H1 (cell line): ENCODE measurements at regions not wholly inside any gene's neighbourhood (a gene's known extent, or its start where the extent isn't known, plus 50 kb on each side); places are given as distances from the start of the nearest gene placed in this dataset.

Experiments used
- CTCF ChIA-PET: fragments of 300-600 bp; sonication (Branson Sonifier 250); formaldehyde crosslinking; loops from one replicate; lab custom pipeline; 2021; ENCODE audit not compliant: partially characterized antibody; lab: Charles Lee
- POLR2A ChIA-PET: fragments of 300-600 bp; sonication (Branson Sonifier 250); formaldehyde crosslinking; loops from one replicate; lab custom pipeline; 2021; ENCODE audit warnings: inconsistent platforms; ENCODE audit not compliant: partially characterized antibody; lab: Charles Lee
- DNase-seq, 2 experiments: peaks; one replicate each; pipeline versions ENCODE4 v3.0.0 to v3.0.0-alpha.2; 2010 to 2022; ENCODE audit warnings: low spot score in 2 of 2, low read depth in 1 of 2, mixed read lengths in 1 of 2
- FAIRE-seq: peaks from 2 replicates; lab custom pipeline; 2011; peaks lifted over from hg19 to GRCh38; lab: Jason Lieb, UNC
- H2AFZ ChIP-seq: 2 replicates; pipeline ENCODE4 v1.8.1; 2012; ENCODE audit warnings: low read length, inconsistent platforms
- H2AK5ac ChIP-seq: 2 replicates; pipeline ENCODE4 v1.6.1; 2013; ENCODE audit warnings: low read depth, low read length
- H2BK120ac ChIP-seq: replicated peaks from 2 replicates; pipeline ENCODE3; 2013; ENCODE audit warnings: low read depth, low read length, inconsistent platforms
- H2BK12ac ChIP-seq: 2 replicates; pipeline ENCODE4 v1.6.1; 2013; ENCODE audit warnings: low read depth, low read length
- H2BK15ac ChIP-seq: 2 replicates; pipeline ENCODE4 v1.6.1; 2013; ENCODE audit warnings: low read length
- H2BK20ac ChIP-seq: 2 replicates; pipeline ENCODE4 v1.6.1; 2013; ENCODE audit warnings: low read length
- H2BK5ac ChIP-seq: 2 replicates; pipeline ENCODE4 v1.6.1; 2013; ENCODE audit warnings: low read depth, low read length
- H3K14ac ChIP-seq: 2 replicates; pipeline ENCODE4 v1.6.1; 2013; ENCODE audit warnings: inconsistent platforms; ENCODE audit not compliant: insufficient read length
- H3K18ac ChIP-seq: 2 replicates; pipeline ENCODE4 v1.6.1; 2013; ENCODE audit warnings: low read length; ENCODE audit errors: extremely low read depth
- H3K23ac ChIP-seq: 2 replicates; pipeline ENCODE4 v1.6.1; 2013; ENCODE audit warnings: inconsistent platforms; ENCODE audit not compliant: insufficient read length
- H3K23me2 ChIP-seq: 2 replicates; pipeline ENCODE4 v1.6.1; 2013; ENCODE audit warnings: low read depth, low read length
- H3K27ac ChIP-seq: 2 replicates; pipeline ENCODE4 v1.6.1; 2011; ENCODE audit warnings: low read depth, low read length, inconsistent platforms
- H3K27me3 ChIP-seq, 4 experiments: replicated peaks in 1 of 4; 1 replicate in 1 of 4; 2 replicates in 3 of 4; pipeline versions ENCODE4 v1.6.1 to v1.8.1; 2011 to 2013; ENCODE audit warnings: low read length in 3 of 4, mild to moderate bottlenecking in 3 of 4, inconsistent platforms in 2 of 4, mixed read lengths in 2 of 4, moderate library complexity in 1 of 4; ENCODE audit not compliant: control insufficient read depth in 3 of 4, insufficient read depth in 3 of 4; ENCODE audit errors: extremely low read depth in 1 of 4
- H3K36me3 ChIP-seq, 4 experiments: 2 replicates each; pipeline versions ENCODE4 v1.6.1 to v1.8.1; 2011 to 2013; ENCODE audit warnings: mild to moderate bottlenecking in 4 of 4, low read length in 3 of 4, moderate library complexity in 2 of 4, control low read depth in 1 of 4, inconsistent platforms in 1 of 4; ENCODE audit not compliant: insufficient read depth in 4 of 4, control insufficient read depth in 2 of 4
- H3K4ac ChIP-seq: replicated peaks from 2 replicates; pipeline ENCODE3; 2013; ENCODE audit warnings: low read length, low read depth, mixed read lengths, inconsistent platforms; ENCODE audit not compliant: insufficient read length
- H3K4me1 ChIP-seq, 4 experiments: replicated peaks in 1 of 4; 1 replicate in 1 of 4; 2 replicates in 3 of 4; pipeline versions ENCODE4 v1.6.1 to v1.8.1; 2011 to 2013; ENCODE audit warnings: low read length in 3 of 4, inconsistent platforms in 2 of 4, mixed read lengths in 1 of 4; ENCODE audit not compliant: insufficient read depth in 4 of 4, control insufficient read depth in 3 of 4
- H3K4me2 ChIP-seq, 2 experiments: 2 replicates each; pipeline versions ENCODE4 v1.6.1 to v1.8.1; 2011 to 2013; ENCODE audit warnings: low read depth in 2 of 2, low read length in 2 of 2, control low read depth in 1 of 2, inconsistent platforms in 1 of 2, mild to moderate bottlenecking in 1 of 2; ENCODE audit not compliant: insufficient read depth in 1 of 2
- H3K4me3 ChIP-seq, 4 experiments: fragments of 200-600, 300-600 bp in 1 of 4; sonication (generic), shearing (Covaris generic), sonication (Bioruptor Twin) in 1 of 4; 2 replicates each; pipeline versions ENCODE4 v1.5.1 to v1.8.1; 2011 to 2016; ENCODE audit warnings: low read length in 4 of 4, low read depth in 3 of 4, control low read depth in 2 of 4, inconsistent platforms in 2 of 4, mild to moderate bottlenecking in 2 of 4, mixed read lengths in 1 of 4, moderate library complexity in 1 of 4; ENCODE audit not compliant: insufficient read depth in 2 of 4; ENCODE audit errors: extremely low read depth in 1 of 4
- H3K56ac ChIP-seq: replicated peaks from 2 replicates; pipeline ENCODE3; 2013; ENCODE audit warnings: low read depth, mild to moderate bottlenecking, mixed read lengths, low read length, inconsistent platforms; ENCODE audit not compliant: insufficient read length
- H3K79me1 ChIP-seq: 2 replicates; pipeline ENCODE4 v1.6.1; 2013; ENCODE audit warnings: low read depth, low read length, control low read depth
- H3K79me2 ChIP-seq, 2 experiments: 2 replicates each; pipeline versions ENCODE4 v1.6.1 to v1.8.1; 2012 to 2013; ENCODE audit warnings: low read length in 2 of 2, mild to moderate bottlenecking in 2 of 2, inconsistent platforms in 1 of 2; ENCODE audit not compliant: insufficient read depth in 2 of 2, control insufficient read depth in 1 of 2
- H3K9ac ChIP-seq, 4 experiments: replicated peaks in 1 of 4; 1 replicate in 1 of 4; 2 replicates in 3 of 4; pipeline versions ENCODE4 v1.6.1 to v1.8.1; 2011 to 2013; ENCODE audit warnings: low read depth in 3 of 4, low read length in 3 of 4, control low read depth in 2 of 4, mild to moderate bottlenecking in 2 of 4, moderate library complexity in 2 of 4, inconsistent platforms in 1 of 4; ENCODE audit errors: extremely low read depth in 1 of 4
- H3K9me3 ChIP-seq, 2 experiments: 2 replicates each; pipeline versions ENCODE4 v1.6.1 to v1.8.1; 2012 to 2013; ENCODE audit warnings: mild to moderate bottlenecking in 2 of 2, moderate library complexity in 2 of 2, control low read depth in 1 of 2, inconsistent platforms in 1 of 2, low read depth in 1 of 2, low read length in 1 of 2, mixed read lengths in 1 of 2; ENCODE audit not compliant: insufficient read depth in 2 of 2
- H4K20me1 ChIP-seq, 2 experiments: replicated peaks in 1 of 2; 2 replicates each; pipeline versions ENCODE3 to v1.8.1; 2011 to 2013; ENCODE audit warnings: inconsistent platforms in 2 of 2, low read length in 2 of 2, mild to moderate bottlenecking in 1 of 2; ENCODE audit not compliant: insufficient read depth in 2 of 2, control insufficient read depth in 1 of 2
- H4K5ac ChIP-seq: 2 replicates; pipeline ENCODE4 v1.6.1; 2013; ENCODE audit warnings: low read length, low read depth, mixed read lengths, inconsistent platforms; ENCODE audit not compliant: insufficient read length
- H4K8ac ChIP-seq: 2 replicates; pipeline ENCODE4 v1.8.0; 2013; ENCODE audit warnings: mild to moderate bottlenecking, moderate library complexity, low read length, inconsistent platforms; ENCODE audit not compliant: insufficient read depth; ENCODE audit errors: extremely low read depth
- H4K91ac ChIP-seq: replicated peaks from 2 replicates; pipeline ENCODE3; 2013; ENCODE audit warnings: low read length, mixed read lengths, inconsistent platforms; ENCODE audit not compliant: insufficient read length
- ASH2L ChIP-seq: fragments of 200-600, 300-600 bp; sonication (generic); IDR thresholded peaks from one replicate; pipeline ENCODE4 v1.7.1; 2017; ENCODE audit warnings: low read length
- CBX5 ChIP-seq: fragments of 300-800, 300-1000 bp; sonication (generic); IDR thresholded peaks from 2 replicates; pipeline ENCODE4 v1.7.1; 2016; ENCODE audit warnings: antibody characterized with exemption, low read length, low read depth
- CREB1 ChIP-seq: IDR thresholded peaks from 2 replicates; pipeline ENCODE4 v1.6.1; 2012; ENCODE audit warnings: inconsistent platforms
- E2F6 ChIP-seq: IDR thresholded peaks from 2 replicates; pipeline ENCODE4 v1.6.1; 2012; ENCODE audit warnings: inconsistent platforms
- EZH2 ChIP-seq: fragments of 200-600 bp; sonication (generic); IDR thresholded peaks from 2 replicates; pipeline ENCODE4 v1.7.1; 2012; ENCODE audit warnings: low read depth, mild to moderate bottlenecking, moderate library complexity, low read length, inconsistent platforms; ENCODE audit not compliant: severe bottlenecking
- KDM1A ChIP-seq: fragments of 200-600, 300-600 bp; sonication (generic); IDR thresholded peaks from 2 replicates; pipeline ENCODE4 v1.7.1; 2016; ENCODE audit warnings: mild to moderate bottlenecking, low read length, borderline replicate concordance
- MAFK ChIP-seq: IDR thresholded peaks from 2 replicates; pipeline ENCODE4 v1.6.1; 2012; ENCODE audit warnings: low read depth, mild to moderate bottlenecking, improper control_type of control experiment, low read length
- MAX ChIP-seq: IDR thresholded peaks from 2 replicates; pipeline ENCODE4 v1.6.1; 2012; ENCODE audit warnings: inconsistent platforms
- NRF1 ChIP-seq: IDR thresholded peaks from 2 replicates; pipeline ENCODE4 v1.6.1; 2011; ENCODE audit warnings: mild to moderate bottlenecking, low read depth, low read length, improper control_type of control experiment
- POLR2A ChIP-seq, 2 experiments: IDR thresholded peaks; 1 replicate in 1 of 2; 2 replicates in 1 of 2; pipeline ENCODE4 v1.6.1; 2011; ENCODE audit warnings: low read depth in 2 of 2, low read length in 2 of 2, mild to moderate bottlenecking in 2 of 2; ENCODE audit errors: control extremely low read depth in 1 of 2
- SAP30 ChIP-seq: fragments of 300-600 bp; sonication (generic); IDR thresholded peaks from 2 replicates; pipeline ENCODE4 v1.7.1; 2012; ENCODE audit warnings: low read length, moderate library complexity, mild to moderate bottlenecking, inconsistent platforms; ENCODE audit not compliant: insufficient read depth, insufficient replicate concordance
- SIN3A ChIP-seq, 2 experiments: IDR thresholded peaks in 1 of 2; conservative IDR thresholded peaks in 1 of 2; 2 replicates each; pipeline ENCODE4 v1.6.1; 2011 to 2012; ENCODE audit warnings: low read length in 2 of 2, improper control_type of control experiment in 1 of 2, low read depth in 1 of 2, mild to moderate bottlenecking in 1 of 2
- SP4 ChIP-seq: IDR thresholded peaks from 2 replicates; pipeline ENCODE4 v1.6.1; 2012; ENCODE audit warnings: low read length, inconsistent platforms
- WGBS, 2 experiments: shearing (Covaris generic) in 1 of 2; methylation state at CpG; one replicate each; pipeline versions ENCODE4 v1.1.6 to v1.1.7; 2013 to 2015; ENCODE audit warnings: low lambda C conversion rate in 2 of 2, mixed read lengths in 2 of 2, inconsistent platforms in 1 of 2, low coverage in 1 of 2, missing lambda C conversion rate in 1 of 2; ENCODE audit not compliant: insufficient replicate concordance in 2 of 2, insufficient coverage in 1 of 2, insufficient read length in 1 of 2; ENCODE audit errors: extremely low coverage in 1 of 2, missing lambda C conversion rate in 1 of 2; 5-methylcytosine and 5-hydroxymethylcytosine counted together

GRCh38 chr3:59171491-59171890 lies 121.7 kb upstream of the CFAP20DC start:
- no peak for DNase-seq
- WGBS, 2 experiments, result 71% methylated on average over 1 of the region's 1 CpG; no CpG with 5 or more reads in 1 of the 2 experiments
- Histone ChIP-seq H2AFZ (no peak overlapping the region), H2AK5ac (no peak overlapping the region), H2BK15ac (no peak overlapping the region), H3K23ac (no peak overlapping the region), H4K20me1 (no peaks in the 10 kb centered on the region), H2BK120ac (no peak overlapping the region), H3K14ac (no peak overlapping the region), H2BK5ac (no peak overlapping the region), H2BK20ac (no peak overlapping the region), H3K9me3 (no peaks in the 10 kb centered on the region), H4K5ac (no peak overlapping the region), H3K27me3 (no peaks in the 10 kb centered on the region), H3K23me2 (no peaks in the 10 kb centered on the region), H3K4ac (no peak overlapping the region), H3K4me3 (no peak overlapping the region), H3K27ac (no peak overlapping the region), H3K18ac (no peak overlapping the region), H2BK12ac (no peak overlapping the region), H3K79me2 (no peaks in the 10 kb centered on the region), H3K9ac (no peak overlapping the region), H4K91ac (no peak overlapping the region), H4K8ac (no peak overlapping the region), H3K79me1 (no peaks in the 10 kb centered on the region), H3K4me1 (no peaks in the 10 kb centered on the region), H3K56ac (no peak overlapping the region), H3K4me2 (no peak overlapping the region), H3K36me3 (no peaks in the 10 kb centered on the region)
- ChIA-PET POLR2A (no interaction called here), CTCF (no interaction called here)
- FAIRE-seq, result no peak
- TF ChIP-seq POLR2A (IDR thresholded peaks at IDR 0.05; ENCODE audit: control extremely low read depth in 1 of 2, low read depth in 2 of 2, low read length in 2 of 2) (no peak), E2F6 (no peak), CREB1 (no peak), NRF1 (no peak), KDM1A (no peak), SIN3A (conservative IDR thresholded peaks at IDR 0.05 in 1 of 2, IDR thresholded peaks at IDR 0.05 in 1 of 2; ENCODE audit: low read depth in 1 of 2, low read length in 2 of 2) (no peak), EZH2 (no peak), CBX5 (no peak), MAFK (no peak), SAP30 (no peak), MAX (no peak), SP4 (no peak), ASH2L (no peak)
